ENCODE measurements at regions not wholly inside any gene's neighbourhood (a gene's known extent, or its start where the extent isn't known, plus 50 kb on each side); places are given as distances from the start of the nearest gene placed in this dataset.

GRCh38 chr22:49514211-49514610, 313.5 kb downstream of the BRD1 start:
- TF ChIP-seq POLR2AphosphoS5 (IDR thresholded peaks at IDR 0.05; ENCODE audit: low read depth, low read length) (no peak), TAF1 (IDR thresholded peaks at IDR 0.05; ENCODE audit: low read depth, low read length) (no peak), POLR2A (IDR thresholded peaks at IDR 0.05; ENCODE audit: low read depth, low read length) (no peak), PAX5 (IDR thresholded peaks at IDR 0.05; ENCODE audit: insufficient read depth, low read length, severe bottlenecking) (no peak), SPI1 (IDR thresholded peaks at IDR 0.05; ENCODE audit: low read depth, low read length) (no peak)

All from GM12891 (cell line).